Activated naive CD4-positive, alpha-beta T cell treated with anti-CD3 and anti-CD28 coated beads, Interleukin-2, amount 50 U/mL, for 72 hours (primary cell): ENCODE measurements at regions not wholly inside any gene's neighbourhood (a gene's known extent, or its start where the extent isn't known, plus 50 kb on each side); places are given as distances from the start of the nearest gene placed in this dataset.
"Not testable (repeated sequence)": the region's sequence is repeated elsewhere in the genome, so short reads cannot be mapped to it uniquely, and the experiment has no call there.

Source experiments
- ATAC-seq, 2 donors: fragments of 150-1000 bp; cut with Tn5 transposase; 2 replicates each; pipeline ENCODE4 v1.10.0; 2021; ENCODE audit warnings: mild to moderate bottlenecking in 2 of 2, moderate library complexity in 2 of 2
- DNase-seq, 2 donors: peaks; one replicate each; pipeline ENCODE4 v3.0.0; 2021 to 2022; ENCODE audit warnings: low spot score in 2 of 2
- H3K27ac Mint-ChIP-seq, 2 donors: one replicate each; pipeline ENCODE4 v1.8.0; 2022; ENCODE audit warnings: mild to moderate bottlenecking in 2 of 2, mixed read lengths in 2 of 2
- H3K36me3 Mint-ChIP-seq, 2 donors: one replicate each; pipeline ENCODE4 v1.8.0; 2022; ENCODE audit warnings: mixed read lengths in 2 of 2
- H3K9me3 Mint-ChIP-seq, 2 donors: one replicate each; pipeline ENCODE4 v1.8.0; 2022; ENCODE audit warnings: mixed read lengths in 2 of 2

GRCh38 chr3:106466881-106467280 is 598.1 kb upstream of the CBLB start:
- Mint-ChIP-seq H3K9me3 (peaks cover 21 to 41% of the 10 kb centered on the region in 2 donors), H3K36me3 (peaks cover 14 to 77% of the 10 kb centered on the region in 2 donors)
- no peak for DNase-seq

GRCh38 chr3:106473576-106474475 is 605.0 kb upstream of the CBLB start:
- peak in 1 of 2 donors; percentile 15 for DNase-seq
- Mint-ChIP-seq H3K9me3 (peaks cover 27 to 47% of the 10 kb centered on the region in 2 donors), H3K36me3 (peaks cover 15 to 75% of the 10 kb centered on the region in 2 donors), H3K27ac (peak overlapping the region; percentile 85 to 93)
- peak; percentile 93 to 94 for ATAC-seq

More at GRCh38 chr3:106466881-106467280, 598.1 kb upstream of the CBLB start:
- ATAC-seq: no peak
- no peak overlapping the region for H3K27ac Mint-ChIP-seq

DNA sequence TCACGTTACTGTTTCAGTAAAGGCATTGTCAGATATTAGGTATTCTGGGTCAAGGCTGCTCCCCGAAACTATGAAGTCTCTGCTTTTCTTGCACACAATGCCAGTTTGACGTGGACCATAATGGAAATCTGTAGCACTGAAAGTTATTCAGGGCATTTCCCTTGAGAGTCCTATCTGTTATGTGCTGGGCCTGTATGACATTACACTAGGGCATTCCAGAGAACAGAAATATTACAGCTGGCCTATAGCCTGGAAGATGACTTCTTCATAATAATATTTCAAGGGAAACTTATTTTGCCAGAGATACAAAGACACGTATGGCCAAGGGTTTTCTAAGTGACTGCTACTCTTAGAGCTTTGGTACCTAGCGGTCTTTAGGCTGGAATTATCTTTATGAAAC is 613.6 kb upstream of the CBLB start:
- H3K36me3 Mint-ChIP-seq: peaks cover 22 to 48% of the 10 kb centered on the region in 2 donors
- H3K27ac Mint-ChIP-seq: no peak overlapping the region
- ATAC-seq (no peak), DNase-seq (no peak)
- peaks cover 22 to 46% of the 10 kb centered on the region in 2 donors for H3K9me3 Mint-ChIP-seq

- ATAC-seq (no peak), DNase-seq (no peak)
- H3K9me3 Mint-ChIP-seq: peaks cover 8 to 26% of the 10 kb centered on the region in 2 donors
- peaks cover 7 to 25% of the 10 kb centered on the region in 2 donors for H3K36me3 Mint-ChIP-seq
- no peak overlapping the region for H3K27ac Mint-ChIP-seq
These were observed 616.4 kb upstream of the CBLB start for GRCh38 chr3:106485217-106485616.

DNA sequence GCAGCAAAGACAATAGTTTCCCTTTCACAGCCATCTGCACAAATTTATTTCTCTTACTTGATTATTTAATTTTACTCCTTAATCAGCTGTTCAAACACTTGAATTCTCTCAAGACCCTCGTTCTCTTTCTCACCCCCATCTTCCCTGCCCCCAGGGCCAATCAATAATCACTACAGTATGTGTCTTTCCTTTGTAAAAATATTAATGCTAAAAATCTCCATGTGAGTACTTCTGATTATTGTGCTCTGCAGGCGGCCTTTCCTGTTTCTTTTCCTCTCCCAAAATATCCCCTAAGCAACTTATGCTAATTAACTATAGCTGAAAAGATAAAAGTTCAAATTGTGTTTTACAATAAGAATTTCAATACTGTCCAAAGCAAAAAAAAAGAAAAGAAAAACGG is 617.0 kb upstream of the CBLB start:
- Mint-ChIP-seq H3K27ac (no peak overlapping the region), H3K9me3 (peaks cover 3 to 21% of the 10 kb centered on the region in 2 donors), H3K36me3 (peaks cover 7 to 19% of the 10 kb centered on the region in 2 donors)
- ATAC-seq (no peak), DNase-seq (no peak)

DNA sequence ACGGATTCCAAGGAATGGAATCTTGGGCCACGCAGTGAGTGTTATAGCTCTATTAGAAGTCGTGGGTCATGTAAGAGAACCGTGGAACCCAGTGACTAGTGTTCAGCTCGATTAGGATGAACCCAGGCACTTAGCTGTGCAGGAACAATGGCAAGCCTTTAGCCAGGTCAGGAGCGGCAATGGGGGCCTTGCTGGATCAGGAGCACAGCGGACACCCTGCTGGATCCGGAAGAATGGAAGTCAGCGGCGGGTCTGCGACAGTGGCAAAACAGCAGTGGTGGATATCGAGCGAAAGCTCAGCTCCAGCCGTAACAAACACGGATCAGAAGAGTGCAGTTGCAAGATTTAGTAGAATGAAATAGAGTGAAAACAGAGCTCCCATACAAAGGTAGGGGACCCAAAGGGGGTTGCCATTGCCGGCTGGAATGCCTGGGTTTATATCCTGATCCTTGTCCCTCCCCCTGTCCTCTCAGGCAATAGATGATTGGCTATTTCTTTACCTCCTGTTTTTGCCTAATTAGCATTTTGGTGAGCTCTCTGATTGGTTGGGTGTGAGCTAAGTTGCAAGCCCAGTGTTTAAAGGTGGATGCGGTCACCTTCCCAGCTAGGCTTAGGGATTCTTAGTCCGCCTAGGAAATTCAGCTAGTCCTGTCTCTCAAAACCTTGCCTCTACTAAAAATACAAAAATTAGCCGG is 618.3 kb upstream of the CBLB start:
- ATAC-seq, DNase-seq, H3K36me3 Mint-ChIP-seq, H3K27ac Mint-ChIP-seq: not testable (repeated sequence)
- peaks cover 3 to 14% of the 10 kb centered on the region in 2 donors for H3K9me3 Mint-ChIP-seq

DNA sequence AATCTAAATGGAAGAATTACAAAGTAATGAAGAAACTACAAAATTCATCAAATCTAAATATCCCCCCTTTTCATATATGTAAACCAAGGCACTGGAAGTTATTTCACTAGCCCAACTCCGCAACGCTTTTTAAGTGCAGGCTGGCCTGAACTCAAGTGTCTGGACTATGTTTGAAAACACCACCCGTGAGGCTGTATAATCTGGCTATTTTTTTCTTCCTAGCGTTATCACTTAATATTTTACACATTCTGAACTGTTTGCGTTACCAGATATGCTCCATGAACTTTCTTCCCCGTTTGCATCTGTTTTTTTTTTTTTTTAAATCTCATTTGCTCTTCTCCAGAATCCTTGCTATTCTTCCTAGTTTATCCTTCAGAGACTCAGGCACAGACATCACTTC is 619.5 kb upstream of the CBLB start:
- ATAC-seq (no peak), DNase-seq (no peak)
- peaks cover 3 to 14% of the 10 kb centered on the region in 2 donors for H3K9me3 Mint-ChIP-seq

DNA sequence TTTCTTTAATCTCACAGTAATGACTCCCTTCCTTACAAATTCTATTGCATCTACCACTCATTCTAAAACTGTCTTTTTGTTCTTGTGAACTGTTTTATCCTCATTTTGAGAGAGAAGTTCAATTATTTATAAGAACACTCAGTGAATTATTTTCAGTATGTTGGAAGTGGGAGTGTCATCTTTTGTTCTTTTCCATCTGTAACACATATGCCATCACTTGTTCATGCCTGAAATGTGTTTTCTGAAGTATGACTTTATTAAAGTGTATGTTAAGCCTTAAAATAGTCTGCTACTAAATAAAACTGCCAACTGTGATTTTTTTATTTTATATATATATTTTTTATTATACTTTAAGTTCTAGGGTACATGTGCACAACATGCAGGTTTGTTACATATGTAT is 623.0 kb upstream of the CBLB start:
- H3K9me3 Mint-ChIP-seq: peaks cover 3 to 11% of the 10 kb centered on the region in 2 donors
- H3K27ac Mint-ChIP-seq: no peak overlapping the region
- no peak for DNase-seq
- no peak for ATAC-seq
- no peaks in the 10 kb centered on the region for H3K36me3 Mint-ChIP-seq

More for the DNA sequence above, 619.5 kb upstream of the CBLB start:
- Mint-ChIP-seq H3K27ac (no peak overlapping the region), H3K36me3 (peaks cover 0 to 10% of the 10 kb centered on the region in 2 donors)

DNA sequence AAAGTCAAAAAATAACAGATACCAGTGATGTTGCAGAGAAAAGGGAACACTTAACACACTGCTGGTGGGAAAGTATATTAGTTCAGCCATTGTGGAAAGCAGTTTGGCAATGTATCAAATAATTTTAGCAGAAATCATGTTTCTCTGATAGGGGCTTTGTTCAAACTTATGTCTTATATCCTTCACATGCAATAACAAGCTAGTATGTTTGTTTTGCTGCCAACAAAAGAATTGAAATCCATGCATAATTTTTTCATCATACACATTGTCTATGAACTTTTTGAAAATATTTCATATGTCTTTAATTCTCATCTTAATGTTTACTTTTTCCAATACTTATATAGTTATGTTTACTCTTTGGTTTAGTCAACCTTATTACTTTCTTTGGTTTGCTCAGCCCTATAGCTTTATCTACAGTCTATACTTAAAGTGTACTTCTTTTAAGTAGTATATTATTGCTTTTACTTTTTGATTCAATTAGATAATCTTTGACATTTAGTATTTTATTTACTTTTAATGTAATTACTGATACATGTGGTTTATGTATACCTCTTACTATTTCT is 639.6 kb upstream of the CBLB start:
- peaks cover 0 to 11% of the 10 kb centered on the region in 2 donors for H3K9me3 Mint-ChIP-seq
- DNase-seq (no peak), ATAC-seq (no peak)
- no peak overlapping the region for H3K27ac Mint-ChIP-seq
- H3K36me3 Mint-ChIP-seq: peaks cover 0 to 15% of the 10 kb centered on the region in 2 donors

DNA sequence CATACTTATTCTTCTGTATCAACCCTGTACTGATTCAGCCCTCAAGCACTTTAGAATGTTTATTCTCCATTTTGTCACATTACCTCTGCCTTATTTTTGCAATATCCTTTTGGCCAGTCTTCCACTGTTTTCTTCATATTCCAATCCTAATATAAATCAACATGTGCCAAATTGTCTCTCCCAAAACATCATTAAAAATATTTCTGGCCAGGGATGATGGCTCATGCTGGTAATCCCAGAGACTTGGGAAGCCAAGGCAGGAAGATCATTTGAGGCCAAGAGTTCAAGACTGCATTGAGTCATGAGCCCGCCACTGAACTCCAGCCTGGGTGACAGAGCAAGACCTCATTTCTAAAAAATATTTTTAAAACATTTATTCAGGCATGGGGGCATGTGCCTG is 641.4 kb upstream of the CBLB start:
- DNase-seq: no peak
- no peak for ATAC-seq
- Mint-ChIP-seq H3K27ac (no peak overlapping the region), H3K36me3 (peaks cover 0 to 15% of the 10 kb centered on the region in 2 donors), H3K9me3 (peaks cover 0 to 11% of the 10 kb centered on the region in 2 donors)

DNA sequence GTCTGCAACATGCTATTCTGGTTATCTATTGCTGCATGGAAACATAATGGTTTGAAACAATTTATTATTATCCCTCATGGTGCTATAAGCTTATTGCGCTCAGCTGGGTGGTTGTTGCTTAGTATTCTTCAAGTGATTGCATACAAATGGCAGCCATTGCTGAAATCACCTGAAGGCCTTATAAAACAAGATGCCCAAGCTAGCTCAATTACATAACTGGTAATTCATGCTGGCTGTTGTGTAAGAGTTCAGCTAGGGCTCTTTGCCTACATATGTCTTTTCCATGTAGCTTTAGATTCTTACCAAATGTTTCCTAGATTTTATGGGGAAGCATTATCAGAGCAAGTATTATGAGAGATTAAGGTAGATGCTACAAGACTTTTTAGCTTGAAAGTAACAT is 644.0 kb upstream of the CBLB start:
- DNase-seq: no peak
- Mint-ChIP-seq H3K9me3 (peaks cover 0 to 5% of the 10 kb centered on the region in 2 donors), H3K36me3 (peaks cover 0 to 3% of the 10 kb centered on the region in 2 donors), H3K27ac (no peak overlapping the region)
- no peak for ATAC-seq

GRCh38 chr3:106514431-106514830 is 645.6 kb upstream of the CBLB start:
- H3K27ac Mint-ChIP-seq: no peak overlapping the region
- no peak for DNase-seq
- peaks cover 0 to 9% of the 10 kb centered on the region in 2 donors for H3K36me3 Mint-ChIP-seq

DNA sequence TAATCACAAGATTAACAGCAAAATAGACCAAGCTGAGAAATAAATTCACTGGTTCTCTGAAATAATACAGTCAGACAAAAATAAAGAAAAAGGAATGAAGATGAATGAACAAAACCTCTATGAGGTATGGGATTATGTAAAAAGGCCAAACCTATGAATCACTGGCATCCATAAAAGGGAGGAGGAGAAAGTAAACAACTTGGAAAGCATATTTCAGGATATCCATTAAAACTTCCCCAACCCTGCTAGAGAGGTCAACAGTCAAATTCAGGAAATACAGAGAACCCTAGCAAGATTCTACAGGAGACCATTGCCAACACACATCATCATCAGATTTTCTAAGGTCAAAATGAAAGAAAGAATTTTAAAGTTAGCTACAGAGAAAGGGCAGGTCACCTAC is 649.7 kb upstream of the CBLB start:
- Mint-ChIP-seq H3K27ac (no peak overlapping the region), H3K9me3 (peaks cover 0 to 15% of the 10 kb centered on the region in 2 donors), H3K36me3 (peaks cover 0 to 13% of the 10 kb centered on the region in 2 donors)
- DNase-seq: no peak
- ATAC-seq: no peak

More at GRCh38 chr3:106514431-106514830, 645.6 kb upstream of the CBLB start:
- peaks cover 0 to 11% of the 10 kb centered on the region in 2 donors for H3K9me3 Mint-ChIP-seq
- no peak for ATAC-seq

GRCh38 chr3:106522397-106522796 is 653.6 kb upstream of the CBLB start:
- peaks cover 17 to 32% of the 10 kb centered on the region in 2 donors for H3K36me3 Mint-ChIP-seq
- H3K9me3 Mint-ChIP-seq: peaks cover 16 to 35% of the 10 kb centered on the region in 2 donors
- DNase-seq: no peak
- no peak for ATAC-seq
- H3K27ac Mint-ChIP-seq: no peak overlapping the region

DNA sequence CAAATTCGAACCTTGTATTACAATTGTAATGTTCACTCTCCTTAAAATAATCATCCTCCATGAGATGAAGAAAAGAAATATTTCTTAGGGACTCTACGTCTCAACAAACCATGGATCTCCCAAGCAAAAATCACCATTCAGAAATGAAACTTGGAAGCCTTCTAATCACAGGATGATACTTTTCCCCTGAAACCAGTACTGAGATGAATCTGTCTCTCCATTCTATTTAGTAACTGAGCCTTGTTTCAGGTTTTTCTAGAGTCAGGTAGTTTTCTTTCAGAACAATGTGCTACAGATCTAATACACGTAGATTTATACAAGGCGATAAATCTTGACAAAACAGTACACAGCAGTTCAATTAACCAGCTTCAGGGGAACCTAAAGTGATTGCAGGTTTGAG is 660.1 kb upstream of the CBLB start:
- ATAC-seq (peak in 1 of 2 donors; percentile 34), DNase-seq (no peak)
- peaks cover 16 to 31% of the 10 kb centered on the region in 2 donors for H3K9me3 Mint-ChIP-seq
- H3K36me3 Mint-ChIP-seq: peaks cover 17 to 52% of the 10 kb centered on the region in 2 donors
- no peak overlapping the region for H3K27ac Mint-ChIP-seq

GRCh38 chr3:106529738-106530137 is 660.9 kb upstream of the CBLB start:
- Mint-ChIP-seq H3K36me3 (peaks cover 21 to 57% of the 10 kb centered on the region in 2 donors), H3K27ac (no peak overlapping the region), H3K9me3 (peaks cover 18 to 33% of the 10 kb centered on the region in 2 donors)
- ATAC-seq (peak; percentile 3 to 78), DNase-seq (no peak)

GRCh38 chr3:106530367-106530766 is 661.6 kb upstream of the CBLB start:
- DNase-seq: no peak
- H3K27ac Mint-ChIP-seq: no peak overlapping the region
- ATAC-seq: no peak
- H3K9me3 Mint-ChIP-seq: peaks cover 23 to 38% of the 10 kb centered on the region in 2 donors
- peaks cover 26 to 62% of the 10 kb centered on the region in 2 donors for H3K36me3 Mint-ChIP-seq
